NCI-H1694 treated with DMSO at 0.1 percent for 48 hours (cell line): ENCODE measurements at regions not wholly inside any gene's neighbourhood (a gene's known extent, or its start where the extent isn't known, plus 50 kb on each side); places are given as distances from the start of the nearest gene placed in this dataset.
"Not testable (repeated sequence)": the region's sequence is repeated elsewhere in the genome, so short reads cannot be mapped to it uniquely, and the experiment has no call there.

Experiments
- DNase-seq: peaks from one replicate; lab custom pipeline; 2025; lab: John Stamatoyannopoulos, UW

DNA sequence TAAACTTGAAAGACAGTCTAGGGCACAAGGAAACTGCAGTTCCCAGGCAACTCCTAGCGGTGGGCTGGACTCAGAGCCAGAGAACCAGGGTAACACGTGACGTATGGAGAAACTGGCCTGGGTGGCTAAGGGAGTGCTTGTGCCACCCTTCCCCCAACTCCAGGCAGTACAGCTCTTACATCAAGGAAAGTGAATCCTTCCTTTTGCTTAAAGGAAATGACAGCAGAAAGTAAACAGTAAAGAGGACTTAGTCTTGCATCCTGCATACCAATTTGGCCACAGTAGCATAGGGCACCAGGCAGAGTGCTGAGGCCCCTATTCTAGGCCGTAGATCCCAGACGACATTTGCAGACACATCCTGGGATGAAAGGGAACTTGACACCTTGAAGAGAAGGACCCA is 322.8 kb downstream of the CD109 start:
- DNase-seq: no peak

DNA sequence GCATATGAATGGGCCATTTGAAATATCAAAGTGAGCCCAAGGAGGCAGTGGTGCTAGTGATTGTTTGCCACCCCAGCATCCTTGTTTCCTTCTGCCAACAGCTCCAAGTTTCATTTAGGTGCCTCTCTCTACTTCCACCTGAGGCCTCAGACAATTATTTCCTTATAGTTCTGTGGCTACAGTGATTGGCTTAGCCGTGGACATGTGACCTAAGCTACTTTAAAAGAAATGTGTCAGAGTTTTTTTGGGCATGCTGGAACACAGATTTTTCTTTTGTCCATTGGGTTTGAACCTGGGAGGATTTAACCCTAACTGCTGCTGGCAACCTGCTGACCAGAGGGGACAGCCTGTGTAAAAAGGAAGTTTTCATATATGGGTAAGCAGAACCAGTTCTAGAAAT is 319.4 kb downstream of the CD109 start:
- no peak for DNase-seq

DNA sequence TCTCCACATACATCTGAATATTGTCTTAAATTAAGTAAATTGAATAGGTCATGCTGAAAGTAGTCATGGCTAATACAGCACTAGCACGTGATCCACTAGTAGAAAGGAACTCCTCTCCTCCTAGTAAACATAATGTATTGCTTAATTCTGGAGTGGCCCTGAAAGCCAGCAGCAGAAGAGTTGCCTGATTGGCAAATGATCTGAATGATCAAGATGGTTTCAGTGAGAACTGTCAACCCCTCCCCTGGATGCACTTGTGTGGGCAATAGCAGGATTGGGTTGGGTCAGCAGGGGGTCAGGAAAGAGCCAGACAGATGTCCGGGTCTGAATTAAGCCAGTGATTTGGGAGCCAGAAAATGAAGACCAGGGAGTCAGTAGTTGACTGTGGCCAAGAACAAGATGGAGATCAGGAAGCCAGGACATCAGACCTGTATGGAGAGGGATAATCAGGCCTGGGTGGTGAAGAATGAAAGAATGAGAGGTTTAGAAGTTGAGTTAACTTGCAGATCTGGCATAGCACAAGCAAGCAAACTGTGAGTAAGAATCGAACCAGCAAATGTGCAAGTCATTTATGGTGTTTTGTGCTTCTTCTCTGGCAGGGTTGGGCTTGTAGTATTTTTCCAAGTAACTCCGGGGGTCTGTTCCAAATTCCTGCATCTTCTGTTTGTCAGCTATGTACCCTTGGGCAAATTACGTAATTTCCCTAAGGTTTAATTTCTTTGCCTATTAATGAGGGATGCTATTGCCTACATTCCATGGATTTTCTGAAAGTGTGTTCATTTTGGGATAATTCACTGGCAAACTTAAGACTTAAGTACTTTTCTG is 304.9 kb downstream of the CD109 start:
- DNase-seq: no peak

DNA sequence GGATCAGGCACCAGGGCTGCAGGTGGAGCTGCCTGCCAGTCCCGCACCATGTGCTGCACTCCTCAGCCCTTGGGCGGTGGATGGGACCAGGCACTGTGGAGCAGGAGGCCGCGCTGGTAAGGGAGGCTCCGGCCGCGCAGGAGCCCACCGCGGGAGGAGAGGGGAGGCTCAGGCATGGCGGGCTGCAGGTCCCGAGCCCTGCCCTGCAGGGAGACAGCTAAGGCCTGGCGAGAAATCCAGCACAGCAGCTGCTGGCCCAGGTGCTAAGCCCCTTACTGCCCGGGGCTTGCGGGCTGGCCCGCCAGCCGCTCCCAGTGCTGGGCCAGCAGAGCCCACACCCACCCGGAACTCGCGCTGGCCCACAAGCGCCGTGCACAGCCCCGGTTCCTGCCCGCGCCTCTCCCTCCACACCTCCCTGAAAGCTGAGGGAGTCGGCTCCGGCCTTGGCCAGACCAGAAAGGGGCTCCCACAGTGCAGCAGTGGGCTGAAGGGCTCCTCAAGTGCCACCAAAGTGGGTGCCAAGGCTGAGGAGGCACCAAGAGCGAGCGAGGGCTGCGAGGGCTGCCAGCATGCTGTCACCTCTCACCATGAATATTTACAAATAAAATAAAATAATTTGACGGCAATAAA is 294.7 kb downstream of the CD109 start:
- DNase-seq: not testable (repeated sequence)

DNA sequence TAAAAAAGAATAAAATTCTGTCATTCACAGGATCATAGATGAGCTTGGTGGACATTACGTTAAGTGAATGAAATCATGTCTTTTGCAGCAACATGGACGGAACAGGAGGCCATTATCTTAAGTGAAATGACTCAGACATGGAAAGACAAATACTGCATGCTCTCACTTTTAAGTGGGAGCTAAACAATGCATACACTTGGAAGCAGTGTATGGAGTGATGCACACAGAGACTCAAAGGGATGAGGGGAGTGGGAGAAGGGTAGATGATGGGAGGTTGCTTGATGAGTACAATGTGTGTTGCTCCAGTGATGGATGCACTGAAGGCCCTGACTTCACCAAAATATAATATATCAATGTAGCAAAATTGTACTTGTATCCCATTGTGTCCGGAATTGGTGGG is 293.4 kb downstream of the CD109 start:
- no peak for DNase-seq

DNA sequence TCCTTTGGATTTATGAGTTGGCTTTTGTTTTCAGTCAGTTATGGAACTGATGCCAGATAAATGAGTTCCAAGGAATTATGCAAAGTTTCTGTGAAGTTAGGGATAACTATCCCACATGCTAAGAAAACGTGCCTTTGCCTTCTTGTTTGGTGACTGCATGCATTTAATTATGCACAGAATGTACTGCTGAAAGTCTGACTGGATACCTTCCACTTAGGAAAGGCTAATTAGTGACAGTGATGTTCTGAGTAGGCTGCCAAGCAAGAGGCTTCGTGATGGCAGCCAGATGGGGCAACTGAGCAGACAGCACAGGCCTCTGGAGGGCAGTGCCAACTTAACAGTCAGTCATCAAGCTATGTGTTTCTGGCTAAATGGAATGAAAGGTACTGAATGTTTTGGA is 289.9 kb downstream of the CD109 start:
- peak; percentile 16 for DNase-seq

DNA sequence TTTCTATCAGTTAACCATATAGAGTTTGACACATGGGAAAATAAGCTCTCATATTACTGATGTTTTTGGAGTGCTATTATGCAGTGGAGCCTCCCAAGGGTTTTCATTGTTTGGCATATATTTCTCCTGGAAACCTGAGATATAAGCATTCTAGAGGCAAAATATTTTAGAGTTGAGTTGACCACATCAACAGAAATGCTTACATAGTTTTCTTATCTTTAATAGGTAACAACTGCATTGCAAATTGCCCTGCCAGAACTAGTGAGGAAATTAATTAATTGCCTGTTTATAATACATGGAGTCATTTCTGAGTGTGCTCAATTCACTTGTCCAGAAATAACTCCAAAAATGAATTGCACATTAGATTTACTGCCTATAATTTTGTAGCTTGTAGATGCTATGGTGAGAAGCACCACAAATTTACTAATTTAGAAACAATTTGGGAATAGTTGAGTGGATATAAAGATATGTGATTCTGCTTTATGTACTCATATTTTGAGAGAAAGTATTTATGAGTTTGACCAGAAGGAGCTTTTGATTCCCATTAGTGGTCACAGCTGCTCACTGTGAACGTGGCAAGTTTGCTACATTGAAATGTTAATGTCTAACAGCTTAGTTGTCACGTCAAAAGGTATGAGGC is 288.7 kb downstream of the CD109 start:
- DNase-seq: no peak

DNA sequence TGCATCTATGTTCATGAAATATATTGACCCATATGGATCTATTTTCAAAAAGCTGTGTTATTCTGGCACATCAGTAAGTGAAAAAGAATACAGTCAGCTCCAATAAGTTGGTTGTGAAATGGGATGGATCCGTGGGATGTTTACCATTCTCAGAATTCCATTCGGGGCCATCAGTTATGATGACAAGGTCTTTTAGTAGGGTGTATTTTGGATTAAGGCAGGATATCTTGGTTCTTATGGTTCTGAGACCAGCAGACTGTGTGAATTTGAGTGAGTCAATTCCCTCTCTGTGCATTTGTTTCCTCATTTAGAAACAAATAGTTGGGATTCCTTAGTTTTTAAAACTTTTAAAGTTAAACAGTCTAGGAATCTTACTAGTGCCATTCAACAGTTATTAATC is 287.4 kb downstream of the CD109 start:
- no peak for DNase-seq

DNA sequence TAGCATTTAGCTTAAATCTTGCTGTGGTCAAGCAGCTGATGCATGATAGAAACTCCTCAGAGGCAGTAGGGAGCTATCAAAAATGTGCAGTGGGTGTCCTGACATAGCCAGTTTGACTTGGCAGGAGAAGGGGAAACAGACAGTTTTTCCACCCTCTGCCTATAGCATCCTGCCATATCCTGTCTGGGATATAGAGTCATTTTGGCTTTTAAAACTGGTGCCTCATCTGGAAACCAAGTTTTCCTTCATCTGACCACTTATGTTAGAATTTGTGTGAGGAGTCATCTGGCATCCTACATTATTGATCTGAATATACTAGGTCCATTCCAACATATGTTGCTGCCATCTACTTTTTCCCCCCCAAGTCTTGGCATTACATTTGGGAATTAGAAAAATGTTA is 284.1 kb downstream of the CD109 start:
- DNase-seq: no peak

DNA sequence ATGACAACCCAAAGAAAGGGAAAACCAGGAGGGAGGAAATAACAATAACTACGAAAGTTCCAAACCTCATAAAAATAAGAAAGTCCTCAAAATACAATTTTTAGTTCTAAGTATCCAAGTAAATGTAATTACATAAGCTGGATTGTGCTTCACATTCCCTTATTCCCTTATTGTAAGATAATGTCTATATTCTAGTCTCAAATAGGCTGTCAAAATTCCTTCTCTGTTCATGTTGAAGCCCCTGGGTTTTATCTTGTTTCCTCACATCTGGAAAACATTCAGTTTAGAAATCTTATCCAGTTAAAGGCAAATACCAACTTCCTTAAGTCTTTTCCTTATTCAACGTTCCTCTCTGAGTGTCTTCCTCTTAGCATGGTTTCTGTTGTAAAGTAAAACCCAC is 282.3 kb downstream of the CD109 start:
- no peak for DNase-seq

DNA sequence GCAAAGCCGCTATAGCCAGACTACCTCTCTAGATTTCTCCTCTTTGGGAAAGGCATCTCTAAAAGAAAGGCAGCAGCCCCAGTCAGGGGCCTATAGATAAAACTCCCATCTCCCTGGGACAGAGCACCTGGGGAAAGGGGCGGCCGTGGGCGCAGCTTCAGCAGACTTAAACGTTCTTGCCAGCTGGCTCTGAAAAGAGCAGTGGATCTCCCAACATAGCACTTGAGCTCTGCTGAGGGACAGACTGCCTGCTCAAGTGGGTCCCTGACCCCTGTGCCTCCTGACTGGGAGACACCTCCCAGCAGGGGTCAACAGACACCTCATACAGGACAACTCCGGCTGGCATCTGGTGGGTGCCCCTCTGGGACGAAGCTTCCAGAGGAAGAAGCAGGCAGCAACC is 276.5 kb downstream of the CD109 start:
- not testable (repeated sequence) for DNase-seq

DNA sequence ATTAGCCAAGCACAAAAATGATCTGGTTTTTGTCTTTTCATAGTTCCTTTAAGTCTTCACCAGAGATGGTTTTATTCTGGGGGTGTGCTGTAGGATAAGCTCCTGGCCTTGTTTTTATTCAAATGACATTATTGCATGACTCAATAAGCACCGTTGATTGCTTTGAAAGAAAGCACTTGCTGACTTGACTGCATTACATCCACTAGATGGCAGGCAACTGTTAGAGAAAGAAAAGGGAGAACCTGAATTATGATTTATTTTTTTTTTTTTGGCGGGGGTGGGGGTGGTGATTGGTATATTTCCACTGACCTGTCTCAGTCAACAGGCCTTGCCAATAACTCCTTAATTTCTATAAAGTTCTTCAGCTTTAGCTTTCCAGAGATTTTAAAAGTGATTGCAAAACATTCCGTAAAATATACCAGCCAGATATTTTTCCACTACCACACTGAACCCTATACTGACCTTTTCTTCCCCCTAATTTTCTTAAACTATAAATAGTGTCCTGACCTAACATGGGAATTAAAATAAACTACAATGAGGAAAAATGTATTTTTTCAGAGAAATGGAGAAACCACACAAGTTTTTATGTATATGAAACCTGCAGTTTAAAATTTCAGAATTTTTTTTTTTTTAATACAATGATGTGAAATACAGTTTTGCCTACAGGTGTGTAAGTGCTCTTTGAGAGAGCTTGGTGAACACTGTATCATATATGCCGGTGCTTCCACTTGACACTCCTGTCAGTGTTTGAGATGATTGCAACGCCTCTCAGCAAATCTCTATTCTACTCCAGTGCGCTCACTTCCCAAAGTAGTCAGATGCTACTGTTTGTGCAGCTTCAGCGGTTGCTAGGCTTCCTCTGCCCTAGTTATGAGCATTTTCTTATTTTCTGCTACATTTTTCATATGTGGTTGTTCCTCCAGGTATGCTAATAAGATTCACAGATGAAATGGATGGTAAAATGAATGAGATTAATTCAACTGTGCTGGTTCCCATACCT is 274.3 kb downstream of the CD109 start:
- peak; percentile 41 for DNase-seq

DNA sequence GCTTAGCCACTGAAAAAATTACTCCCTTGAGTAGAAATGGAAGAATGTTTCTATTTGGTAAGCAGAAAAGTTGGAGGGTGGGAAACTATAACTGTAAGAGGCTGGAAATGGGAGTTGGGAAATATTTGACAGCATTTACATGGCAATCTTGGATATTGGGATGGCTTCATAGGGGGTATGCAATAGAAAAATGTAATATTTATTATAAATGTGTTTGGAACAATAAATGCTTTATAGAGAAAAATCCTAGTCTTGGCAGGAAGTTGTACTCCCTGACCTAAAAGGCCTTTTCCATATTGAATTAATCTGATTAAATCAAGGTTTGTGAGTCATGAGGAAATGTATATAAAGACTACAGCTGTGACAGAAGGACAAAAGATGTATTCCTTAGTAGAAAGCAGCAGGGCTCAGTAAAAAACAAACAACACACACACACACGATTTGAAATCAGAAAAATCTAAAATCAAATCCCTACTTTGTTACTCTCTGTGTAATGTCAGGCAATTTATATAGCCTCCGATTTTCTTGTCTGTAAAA is 272.3 kb downstream of the CD109 start:
- no peak for DNase-seq

DNA sequence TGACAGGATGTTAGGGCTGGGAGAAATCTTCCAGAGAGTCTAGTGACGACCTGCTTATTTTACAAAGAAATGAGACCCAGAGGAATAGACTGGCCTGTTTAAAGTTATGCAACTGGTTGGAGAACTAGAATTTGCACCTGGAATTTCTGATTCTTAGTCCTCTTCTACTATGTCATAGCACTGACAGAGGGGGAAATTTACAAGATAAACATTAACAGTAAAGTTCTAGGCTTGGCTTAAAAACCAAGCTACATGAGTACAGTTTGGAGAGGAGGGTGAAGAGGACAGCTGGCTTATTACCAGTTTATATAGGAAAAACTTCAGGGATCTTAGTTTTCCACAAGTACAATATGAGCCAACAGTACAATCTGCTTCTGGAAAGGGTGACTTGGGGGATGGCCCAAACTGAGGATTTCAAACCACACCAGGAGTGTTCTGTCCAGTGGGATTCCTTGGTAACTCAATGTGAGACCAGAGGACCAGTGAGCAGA is 269.6 kb downstream of the CD109 start:
- no peak for DNase-seq

DNA sequence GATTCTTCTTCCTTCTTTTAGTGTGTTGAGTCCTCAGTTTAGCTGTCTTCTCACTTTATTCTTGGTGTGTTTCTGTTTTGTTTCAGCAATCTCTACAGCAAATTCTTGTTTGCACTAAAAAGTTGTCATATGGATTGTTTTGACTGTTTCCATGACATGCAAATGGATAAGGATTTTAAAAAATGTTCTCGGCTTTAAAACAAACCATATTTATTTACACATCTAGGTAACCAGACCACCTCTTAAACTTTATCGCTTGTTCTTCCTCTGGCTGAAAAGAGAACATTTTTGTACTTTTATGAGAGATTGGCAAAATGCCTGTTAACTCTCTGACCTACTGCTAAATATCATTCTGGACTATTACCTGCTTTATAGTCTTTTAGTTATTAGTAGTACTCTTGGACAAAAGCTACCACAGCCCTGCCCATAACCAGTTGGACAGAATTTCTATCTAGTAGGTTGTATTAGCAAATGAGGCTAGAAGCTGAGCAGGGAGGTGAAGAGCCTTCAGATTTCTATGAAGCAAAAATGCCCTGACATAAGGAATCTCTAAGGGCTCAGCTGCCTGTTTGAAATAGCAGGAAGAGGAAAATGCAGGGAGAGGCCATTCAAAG is 268.3 kb downstream of the CD109 start:
- no peak for DNase-seq

DNA sequence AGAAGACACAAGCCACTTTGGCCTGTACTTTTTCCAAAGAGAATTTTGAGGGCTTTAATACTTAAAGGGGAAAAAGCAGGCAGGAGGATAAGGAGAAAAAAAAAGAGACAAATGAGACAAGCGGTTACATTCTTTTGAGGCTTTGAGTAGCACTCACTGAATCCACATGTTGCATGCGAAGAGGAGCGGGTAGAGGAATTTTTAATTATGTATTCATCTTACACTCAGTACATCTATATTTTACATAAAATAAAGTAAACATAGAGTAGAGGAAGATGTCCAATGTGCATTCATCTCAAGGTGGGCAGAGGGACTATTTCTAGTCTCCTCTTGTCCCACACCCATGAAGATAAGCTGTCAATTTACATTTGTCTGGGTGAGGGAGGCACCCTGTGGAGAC is 266.9 kb downstream of the CD109 start:
- DNase-seq: no peak

DNA sequence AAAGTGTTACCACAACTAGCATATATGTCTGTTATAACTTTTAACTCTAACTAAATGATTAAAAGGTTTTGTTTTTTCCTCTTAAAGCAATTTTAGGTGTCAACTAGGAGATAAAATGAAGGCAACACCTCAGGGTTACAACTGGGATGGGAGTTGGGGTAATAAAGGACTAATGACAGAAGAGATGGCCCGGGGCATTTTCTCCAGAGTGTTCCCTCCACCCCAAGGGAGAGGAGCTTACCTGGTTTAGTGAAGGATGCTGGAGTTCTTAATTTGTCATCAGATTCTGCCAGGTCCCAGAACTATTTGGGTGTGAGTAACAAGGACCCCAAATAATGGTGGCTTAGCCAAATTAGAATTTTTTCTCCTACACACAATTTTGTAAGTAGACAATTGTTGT is 260.3 kb downstream of the CD109 start:
- no peak for DNase-seq

DNA sequence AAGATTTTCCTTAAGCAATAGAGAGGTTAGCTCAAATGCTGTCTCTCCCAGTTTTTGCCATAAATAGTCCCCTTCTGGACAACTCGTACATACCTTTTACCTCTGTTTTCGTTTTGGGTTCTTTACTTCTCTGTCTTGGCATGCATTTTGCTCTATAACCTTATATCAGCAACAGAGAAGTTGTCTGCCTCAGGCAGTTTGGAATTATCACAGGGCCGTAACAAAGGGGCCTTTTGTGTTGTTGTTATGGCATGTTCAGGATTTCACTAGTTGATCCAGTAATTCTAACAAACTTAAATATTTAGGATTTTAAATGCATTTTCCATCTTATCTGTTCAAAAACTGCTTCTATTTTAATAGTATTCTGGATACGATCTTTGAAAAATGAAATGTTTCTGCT is 259.8 kb downstream of the CD109 start:
- DNase-seq: no peak

DNA sequence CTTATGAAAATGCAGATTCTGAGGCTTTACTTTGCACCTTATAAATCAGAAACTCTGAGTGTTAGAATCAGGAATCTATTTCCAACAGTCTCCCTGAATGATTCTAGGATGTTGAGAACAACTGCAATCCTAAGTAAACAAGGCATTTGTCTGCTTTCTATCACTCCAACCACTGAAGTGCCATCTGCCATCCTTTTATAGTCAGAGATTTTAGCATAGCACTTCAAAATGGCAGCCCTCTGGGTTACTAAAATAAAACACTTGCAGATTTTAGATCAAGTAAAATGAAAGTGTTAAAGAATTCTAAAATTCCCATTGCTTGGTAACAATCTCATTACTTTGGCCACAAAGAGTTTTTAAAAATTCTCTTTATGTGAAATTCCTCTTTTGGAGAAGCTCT is 258.9 kb downstream of the CD109 start:
- DNase-seq: peak; percentile 16

DNA sequence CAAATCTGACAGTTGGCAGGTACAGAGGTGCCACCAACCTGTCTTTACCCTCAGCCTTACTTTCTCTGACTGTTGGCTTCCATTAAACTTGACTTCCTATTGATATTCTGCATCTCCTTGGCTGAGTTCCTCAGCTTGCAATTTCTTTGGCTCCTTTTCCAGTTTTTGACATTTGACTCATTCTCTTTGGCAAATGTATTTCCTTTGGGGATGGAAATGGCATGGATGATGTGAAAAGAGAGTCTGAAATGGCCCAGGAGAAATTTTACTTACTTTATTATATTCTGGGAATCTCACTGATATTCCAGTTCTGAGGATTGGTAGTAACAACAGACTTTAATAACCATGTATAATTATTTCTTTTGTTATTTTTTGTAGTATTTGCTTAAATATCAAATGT is 255.2 kb downstream of the CD109 start:
- no peak for DNase-seq
